GM12878 (cell line): ENCODE measurements at regions not wholly inside any gene's neighbourhood (a gene's known extent, or its start where the extent isn't known, plus 50 kb on each side); places are given as distances from the start of the nearest gene placed in this dataset.

Source experiments
- EGR1 ChIP-seq, 2 experiments: IDR thresholded peaks; 1 replicate in 1 of 2; 2 replicates in 1 of 2; pipeline ENCODE4 v1.6.1; 2011 to 2012; ENCODE audit warnings: low read depth in 2 of 2, low read length in 2 of 2, borderline replicate concordance in 1 of 2, mild to moderate bottlenecking in 1 of 2, moderate library complexity in 1 of 2
- FOXM1 ChIP-seq: IDR thresholded peaks from 2 replicates; pipeline ENCODE4 v1.6.1; 2012; ENCODE audit warnings: low read depth, mild to moderate bottlenecking, inconsistent platforms, low read length, moderate library complexity
- LARP7 ChIP-seq: fragments of 450-650 bp; IDR thresholded peaks from 2 replicates; pipeline ENCODE4 v1.6.1; 2017; ENCODE audit warnings: mild to moderate bottlenecking
- NR2C1 ChIP-seq: fragments of 450-650 bp; IDR thresholded peaks from 2 replicates; pipeline ENCODE4 v1.6.1; 2017; ENCODE audit warnings: antibody characterized with exemption, mild to moderate bottlenecking, moderate library complexity
- POLR2AphosphoS5 ChIP-seq: IDR thresholded peaks from 2 replicates; pipeline ENCODE4 v1.6.1; 2011; ENCODE audit warnings: mild to moderate bottlenecking, low read length, inconsistent platforms
- RAD21 ChIP-seq: IDR thresholded peaks from 2 replicates; pipeline ENCODE4 v1.6.1; 2011; ENCODE audit warnings: mild to moderate bottlenecking, low read depth, low read length, moderate library complexity; ENCODE audit not compliant: insufficient read depth
- SREBF1 ChIP-seq: IDR thresholded peaks from 2 replicates; pipeline ENCODE4 v1.6.1; 2012; ENCODE audit warnings: mild to moderate bottlenecking, low read length
- TARDBP ChIP-seq: IDR thresholded peaks from 2 replicates; pipeline ENCODE4 v1.6.1; 2016; ENCODE audit warnings: borderline replicate concordance
- ZNF274 ChIP-seq: IDR thresholded peaks from one replicate; pipeline ENCODE4 v1.8.0; 2011; ENCODE audit not compliant: insufficient read length, insufficient read depth
- TF ChIP-seq, protein P1 (sequence below), 3 experiments: IDR thresholded peaks in 2 of 3; conservative IDR thresholded peaks in 1 of 3; 2 replicates each; pipeline ENCODE4 v1.5.1; 2011; ENCODE audit warnings: low read depth in 3 of 3, low read length in 3 of 3, mild to moderate bottlenecking in 3 of 3, control low read depth in 2 of 3, moderate library complexity in 2 of 3, inconsistent platforms in 1 of 3, mixed read lengths in 1 of 3; ENCODE audit not compliant: control insufficient read depth in 2 of 3, insufficient read depth in 1 of 3; ENCODE audit errors: extremely low read depth in 1 of 3
- TF ChIP-seq, protein P2 (sequence below): IDR thresholded peaks from 2 replicates; pipeline ENCODE4 v1.6.1; 2012; ENCODE audit warnings: mild to moderate bottlenecking, low read depth, low read length
- TF ChIP-seq, protein P3 (sequence below): IDR thresholded peaks from 2 replicates; pipeline ENCODE4 v1.6.1; 2011; ENCODE audit warnings: low read depth, mild to moderate bottlenecking, low read length, moderate library complexity, borderline replicate concordance; ENCODE audit errors: extremely low read depth
- TF ChIP-seq, protein P4 (sequence below): fragments of 150-350 bp; IDR thresholded peaks from 2 replicates; pipeline ENCODE4 v1.6.1; 2016; ENCODE audit warnings: low read depth, low read length

DNA sequence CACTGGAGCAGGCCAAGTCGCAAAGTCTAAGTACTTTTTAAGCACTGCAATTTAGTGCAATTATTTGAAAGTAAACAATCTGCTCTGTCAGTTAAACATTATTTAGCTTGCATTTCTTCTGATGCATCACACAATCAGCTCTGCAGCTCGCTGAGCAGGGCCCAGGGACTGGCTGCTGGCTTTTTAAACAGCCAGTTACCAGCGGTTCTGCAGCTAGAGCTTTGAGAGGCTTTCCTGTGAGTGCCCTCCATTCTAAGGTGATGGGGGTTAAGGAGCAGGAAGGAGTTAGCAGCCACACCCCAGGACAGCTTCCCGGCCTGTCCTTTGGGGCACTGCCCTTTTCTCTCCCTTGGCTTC is 154.3 kb downstream of the SALL1 start:
- TF ChIP-seq TARDBP (no peak), ZNF274 (no peak), POLR2AphosphoS5 (no peak), SREBF1 (no peak), RAD21 (no peak), LARP7 (no peak), NR2C1 (no peak), EGR1 (IDR thresholded peaks at IDR 0.05; ENCODE audit: borderline replicate concordance in 1 of 2, low read depth in 2 of 2, low read length in 2 of 2) (no peak), FOXM1 (no peak)
- TF ChIP-seq, protein P1, sequence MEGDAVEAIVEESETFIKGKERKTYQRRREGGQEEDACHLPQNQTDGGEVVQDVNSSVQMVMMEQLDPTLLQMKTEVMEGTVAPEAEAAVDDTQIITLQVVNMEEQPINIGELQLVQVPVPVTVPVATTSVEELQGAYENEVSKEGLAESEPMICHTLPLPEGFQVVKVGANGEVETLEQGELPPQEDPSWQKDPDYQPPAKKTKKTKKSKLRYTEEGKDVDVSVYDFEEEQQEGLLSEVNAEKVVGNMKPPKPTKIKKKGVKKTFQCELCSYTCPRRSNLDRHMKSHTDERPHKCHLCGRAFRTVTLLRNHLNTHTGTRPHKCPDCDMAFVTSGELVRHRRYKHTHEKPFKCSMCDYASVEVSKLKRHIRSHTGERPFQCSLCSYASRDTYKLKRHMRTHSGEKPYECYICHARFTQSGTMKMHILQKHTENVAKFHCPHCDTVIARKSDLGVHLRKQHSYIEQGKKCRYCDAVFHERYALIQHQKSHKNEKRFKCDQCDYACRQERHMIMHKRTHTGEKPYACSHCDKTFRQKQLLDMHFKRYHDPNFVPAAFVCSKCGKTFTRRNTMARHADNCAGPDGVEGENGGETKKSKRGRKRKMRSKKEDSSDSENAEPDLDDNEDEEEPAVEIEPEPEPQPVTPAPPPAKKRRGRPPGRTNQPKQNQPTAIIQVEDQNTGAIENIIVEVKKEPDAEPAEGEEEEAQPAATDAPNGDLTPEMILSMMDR (IDR thresholded peaks at IDR 0.05 in 2 of 3, conservative IDR thresholded peaks at IDR 0.05 in 1 of 3; ENCODE audit: control insufficient read depth in 2 of 3, extremely low read depth in 1 of 3, insufficient read depth in 1 of 3, low read depth in 3 of 3, low read length in 3 of 3), result no peak
- TF ChIP-seq, protein P2, sequence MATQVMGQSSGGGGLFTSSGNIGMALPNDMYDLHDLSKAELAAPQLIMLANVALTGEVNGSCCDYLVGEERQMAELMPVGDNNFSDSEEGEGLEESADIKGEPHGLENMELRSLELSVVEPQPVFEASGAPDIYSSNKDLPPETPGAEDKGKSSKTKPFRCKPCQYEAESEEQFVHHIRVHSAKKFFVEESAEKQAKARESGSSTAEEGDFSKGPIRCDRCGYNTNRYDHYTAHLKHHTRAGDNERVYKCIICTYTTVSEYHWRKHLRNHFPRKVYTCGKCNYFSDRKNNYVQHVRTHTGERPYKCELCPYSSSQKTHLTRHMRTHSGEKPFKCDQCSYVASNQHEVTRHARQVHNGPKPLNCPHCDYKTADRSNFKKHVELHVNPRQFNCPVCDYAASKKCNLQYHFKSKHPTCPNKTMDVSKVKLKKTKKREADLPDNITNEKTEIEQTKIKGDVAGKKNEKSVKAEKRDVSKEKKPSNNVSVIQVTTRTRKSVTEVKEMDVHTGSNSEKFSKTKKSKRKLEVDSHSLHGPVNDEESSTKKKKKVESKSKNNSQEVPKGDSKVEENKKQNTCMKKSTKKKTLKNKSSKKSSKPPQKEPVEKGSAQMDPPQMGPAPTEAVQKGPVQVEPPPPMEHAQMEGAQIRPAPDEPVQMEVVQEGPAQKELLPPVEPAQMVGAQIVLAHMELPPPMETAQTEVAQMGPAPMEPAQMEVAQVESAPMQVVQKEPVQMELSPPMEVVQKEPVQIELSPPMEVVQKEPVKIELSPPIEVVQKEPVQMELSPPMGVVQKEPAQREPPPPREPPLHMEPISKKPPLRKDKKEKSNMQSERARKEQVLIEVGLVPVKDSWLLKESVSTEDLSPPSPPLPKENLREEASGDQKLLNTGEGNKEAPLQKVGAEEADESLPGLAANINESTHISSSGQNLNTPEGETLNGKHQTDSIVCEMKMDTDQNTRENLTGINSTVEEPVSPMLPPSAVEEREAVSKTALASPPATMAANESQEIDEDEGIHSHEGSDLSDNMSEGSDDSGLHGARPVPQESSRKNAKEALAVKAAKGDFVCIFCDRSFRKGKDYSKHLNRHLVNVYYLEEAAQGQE, result no peak
- TF ChIP-seq, protein P3, sequence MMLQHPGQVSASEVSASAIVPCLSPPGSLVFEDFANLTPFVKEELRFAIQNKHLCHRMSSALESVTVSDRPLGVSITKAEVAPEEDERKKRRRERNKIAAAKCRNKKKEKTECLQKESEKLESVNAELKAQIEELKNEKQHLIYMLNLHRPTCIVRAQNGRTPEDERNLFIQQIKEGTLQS, result no peak
- TF ChIP-seq, protein P4, sequence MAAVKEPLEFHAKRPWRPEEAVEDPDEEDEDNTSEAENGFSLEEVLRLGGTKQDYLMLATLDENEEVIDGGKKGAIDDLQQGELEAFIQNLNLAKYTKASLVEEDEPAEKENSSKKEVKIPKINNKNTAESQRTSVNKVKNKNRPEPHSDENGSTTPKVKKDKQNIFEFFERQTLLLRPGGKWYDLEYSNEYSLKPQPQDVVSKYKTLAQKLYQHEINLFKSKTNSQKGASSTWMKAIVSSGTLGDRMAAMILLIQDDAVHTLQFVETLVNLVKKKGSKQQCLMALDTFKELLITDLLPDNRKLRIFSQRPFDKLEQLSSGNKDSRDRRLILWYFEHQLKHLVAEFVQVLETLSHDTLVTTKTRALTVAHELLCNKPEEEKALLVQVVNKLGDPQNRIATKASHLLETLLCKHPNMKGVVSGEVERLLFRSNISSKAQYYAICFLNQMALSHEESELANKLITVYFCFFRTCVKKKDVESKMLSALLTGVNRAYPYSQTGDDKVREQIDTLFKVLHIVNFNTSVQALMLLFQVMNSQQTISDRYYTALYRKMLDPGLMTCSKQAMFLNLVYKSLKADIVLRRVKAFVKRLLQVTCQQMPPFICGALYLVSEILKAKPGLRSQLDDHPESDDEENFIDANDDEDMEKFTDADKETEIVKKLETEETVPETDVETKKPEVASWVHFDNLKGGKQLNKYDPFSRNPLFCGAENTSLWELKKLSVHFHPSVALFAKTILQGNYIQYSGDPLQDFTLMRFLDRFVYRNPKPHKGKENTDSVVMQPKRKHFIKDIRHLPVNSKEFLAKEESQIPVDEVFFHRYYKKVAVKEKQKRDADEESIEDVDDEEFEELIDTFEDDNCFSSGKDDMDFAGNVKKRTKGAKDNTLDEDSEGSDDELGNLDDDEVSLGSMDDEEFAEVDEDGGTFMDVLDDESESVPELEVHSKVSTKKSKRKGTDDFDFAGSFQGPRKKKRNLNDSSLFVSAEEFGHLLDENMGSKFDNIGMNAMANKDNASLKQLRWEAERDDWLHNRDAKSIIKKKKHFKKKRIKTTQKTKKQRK, result no peak
